ENCODE measurements at regions not wholly inside any gene's neighbourhood (a gene's known extent, or its start where the extent isn't known, plus 50 kb on each side); places are given as distances from the start of the nearest gene placed in this dataset.

GRCh38 chr9:108677776-108678175, 178.0 kb downstream of the ACTL7B start:
- in situ Hi-C loops (cut with HindIII; ENCODE audit: low sequenced_read_pairs): no loop called here

GRCh38 chr9:108676355-108676754, 179.4 kb downstream of the ACTL7B start:
- no peak for DNase-seq (ENCODE audit: low read depth)
- H3K4me3 ChIP-seq (ENCODE audit: low read depth, low read length): no peak overlapping the region
- TF ChIP-seq, protein P1, sequence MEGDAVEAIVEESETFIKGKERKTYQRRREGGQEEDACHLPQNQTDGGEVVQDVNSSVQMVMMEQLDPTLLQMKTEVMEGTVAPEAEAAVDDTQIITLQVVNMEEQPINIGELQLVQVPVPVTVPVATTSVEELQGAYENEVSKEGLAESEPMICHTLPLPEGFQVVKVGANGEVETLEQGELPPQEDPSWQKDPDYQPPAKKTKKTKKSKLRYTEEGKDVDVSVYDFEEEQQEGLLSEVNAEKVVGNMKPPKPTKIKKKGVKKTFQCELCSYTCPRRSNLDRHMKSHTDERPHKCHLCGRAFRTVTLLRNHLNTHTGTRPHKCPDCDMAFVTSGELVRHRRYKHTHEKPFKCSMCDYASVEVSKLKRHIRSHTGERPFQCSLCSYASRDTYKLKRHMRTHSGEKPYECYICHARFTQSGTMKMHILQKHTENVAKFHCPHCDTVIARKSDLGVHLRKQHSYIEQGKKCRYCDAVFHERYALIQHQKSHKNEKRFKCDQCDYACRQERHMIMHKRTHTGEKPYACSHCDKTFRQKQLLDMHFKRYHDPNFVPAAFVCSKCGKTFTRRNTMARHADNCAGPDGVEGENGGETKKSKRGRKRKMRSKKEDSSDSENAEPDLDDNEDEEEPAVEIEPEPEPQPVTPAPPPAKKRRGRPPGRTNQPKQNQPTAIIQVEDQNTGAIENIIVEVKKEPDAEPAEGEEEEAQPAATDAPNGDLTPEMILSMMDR (IDR thresholded peaks at IDR 0.05; ENCODE audit: low read depth, low read length, missing control alignments): no peak
- in situ Hi-C loops (cut with HindIII; ENCODE audit: low sequenced_read_pairs): no loop called here

More at GRCh38 chr9:108677776-108678175, 178.0 kb downstream of the ACTL7B start:
- DNase-seq (ENCODE audit: low read depth): no peak
- H3K4me3 ChIP-seq (ENCODE audit: low read depth, low read length): no peak overlapping the region
- TF ChIP-seq, protein P1 (IDR thresholded peaks at IDR 0.05; ENCODE audit: low read depth, low read length, missing control alignments): no peak

GRCh38 chr9:108675708-108676107, 180.1 kb downstream of the ACTL7B start:
- no peak for DNase-seq (ENCODE audit: low read depth)
- TF ChIP-seq, protein P1 (IDR thresholded peaks at IDR 0.05; ENCODE audit: low read depth, low read length, missing control alignments): no peak
- in situ Hi-C loops (cut with HindIII; ENCODE audit: low sequenced_read_pairs): no loop called here
- no peak overlapping the region for H3K4me3 ChIP-seq (ENCODE audit: low read depth, low read length)

GRCh38 chr9:108674766-108675530, 180.8 kb downstream of the ACTL7B start:
- no peak for DNase-seq (ENCODE audit: low read depth)
- no peak overlapping the region for H3K4me3 ChIP-seq (ENCODE audit: low read depth, low read length)
- TF ChIP-seq, protein P1 (IDR thresholded peaks at IDR 0.05; ENCODE audit: low read depth, low read length, missing control alignments): no peak
- in situ Hi-C loops (cut with HindIII; ENCODE audit: low sequenced_read_pairs): no loop called here

DNA sequence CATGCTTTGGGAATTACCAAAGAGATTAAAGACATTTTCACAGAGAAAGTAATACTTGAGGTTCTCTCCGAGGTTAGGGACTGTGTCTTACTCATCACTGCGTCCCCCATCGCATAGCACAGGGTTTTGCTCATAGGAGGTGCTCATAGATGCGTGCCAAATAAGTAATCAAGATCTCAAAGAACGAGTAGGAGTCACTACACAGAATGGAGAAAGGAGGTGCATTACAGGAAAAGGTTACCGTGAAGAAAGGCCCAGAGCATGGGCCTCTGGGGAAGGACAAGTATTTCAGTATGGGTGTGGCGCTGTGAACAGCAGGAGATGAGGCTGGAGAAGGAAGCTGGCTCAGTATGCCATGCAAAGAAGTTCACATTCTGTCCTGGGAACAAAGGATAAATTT, 182.4 kb downstream of the ACTL7B start:
- in situ Hi-C loops (cut with HindIII; ENCODE audit: low sequenced_read_pairs): no loop called here
- TF ChIP-seq, protein P1 (IDR thresholded peaks at IDR 0.05; ENCODE audit: low read depth, low read length, missing control alignments): no peak
- no peak for DNase-seq (ENCODE audit: low read depth)
- no peak overlapping the region for H3K4me3 ChIP-seq (ENCODE audit: low read depth, low read length)

DNA sequence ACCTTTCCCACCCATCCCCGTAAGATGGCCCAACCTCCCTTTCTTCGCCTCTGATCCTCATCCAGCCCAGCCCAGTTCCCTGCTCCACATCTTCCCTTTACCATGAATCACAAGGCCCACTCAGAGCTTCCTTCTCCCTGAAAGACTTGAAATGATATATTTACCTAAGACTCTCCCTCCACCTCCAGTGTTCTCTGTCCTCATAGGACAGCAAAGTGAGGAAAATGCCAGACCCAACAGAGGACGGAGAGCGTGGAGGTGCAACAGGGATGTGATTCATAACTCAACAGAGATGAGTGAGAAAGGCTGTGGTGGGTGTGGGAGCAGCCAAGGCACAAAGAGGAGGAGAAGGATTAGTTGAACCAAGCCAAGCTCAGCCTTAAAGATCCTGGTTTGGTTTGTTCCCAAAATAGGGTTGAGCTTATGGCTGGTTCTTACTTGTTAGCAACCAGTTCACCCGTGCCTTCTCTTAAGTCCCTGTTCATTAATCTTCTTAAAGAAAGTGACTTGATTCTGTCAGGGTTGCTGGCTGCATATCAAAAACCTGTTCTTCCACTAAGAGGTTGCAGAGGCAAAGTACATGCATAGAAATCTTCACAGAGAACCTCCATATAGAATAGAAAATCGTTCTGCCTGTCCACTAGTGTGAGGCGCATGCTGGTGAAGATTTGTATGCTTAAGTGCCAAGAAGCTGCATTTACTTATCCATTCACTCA, 183.2 kb downstream of the ACTL7B start:
- in situ Hi-C loops (cut with HindIII; ENCODE audit: low sequenced_read_pairs): no loop called here
- TF ChIP-seq, protein P1 (IDR thresholded peaks at IDR 0.05; ENCODE audit: low read depth, low read length, missing control alignments): no peak
- DNase-seq (ENCODE audit: low read depth): no peak
- H3K4me3 ChIP-seq (ENCODE audit: low read depth, low read length): no peak overlapping the region

Measured in astrocyte of the cerebellum (primary cell).